ENCODE measurements at regions not wholly inside any gene's neighbourhood (a gene's known extent, or its start where the extent isn't known, plus 50 kb on each side); places are given as distances from the start of the nearest gene placed in this dataset.

DNA sequence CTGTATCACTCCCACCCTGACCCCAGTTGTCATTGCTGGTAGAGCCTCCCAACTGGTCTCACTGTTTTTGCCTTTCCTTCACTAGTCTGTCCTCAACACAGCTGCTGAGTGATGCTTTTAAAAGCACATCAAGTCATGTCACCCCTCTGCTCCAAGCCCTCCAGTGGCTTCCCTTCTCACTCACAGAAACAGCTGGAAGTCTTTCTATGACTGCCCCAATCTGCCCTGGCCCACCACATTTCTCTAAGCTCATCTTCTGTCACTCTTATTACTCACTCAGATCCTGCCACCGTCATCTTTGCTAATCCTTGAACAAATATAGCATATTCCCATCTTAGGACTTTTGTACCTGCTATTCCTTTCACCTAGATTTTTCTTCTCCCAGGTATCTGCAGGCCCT, 242.6 kb upstream of the RBBP8 start (continued):
- TF ChIP-seq, protein P1, sequence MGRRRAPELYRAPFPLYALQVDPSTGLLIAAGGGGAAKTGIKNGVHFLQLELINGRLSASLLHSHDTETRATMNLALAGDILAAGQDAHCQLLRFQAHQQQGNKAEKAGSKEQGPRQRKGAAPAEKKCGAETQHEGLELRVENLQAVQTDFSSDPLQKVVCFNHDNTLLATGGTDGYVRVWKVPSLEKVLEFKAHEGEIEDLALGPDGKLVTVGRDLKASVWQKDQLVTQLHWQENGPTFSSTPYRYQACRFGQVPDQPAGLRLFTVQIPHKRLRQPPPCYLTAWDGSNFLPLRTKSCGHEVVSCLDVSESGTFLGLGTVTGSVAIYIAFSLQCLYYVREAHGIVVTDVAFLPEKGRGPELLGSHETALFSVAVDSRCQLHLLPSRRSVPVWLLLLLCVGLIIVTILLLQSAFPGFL (CRISPR knock-in tag; IDR thresholded peaks at IDR 0.05; ENCODE audit: borderline replicate concordance): no peak
- TF ChIP-seq CDX4 (CRISPR knock-in tag; IDR thresholded peaks at IDR 0.05; ENCODE audit: borderline replicate concordance) (no peak), ZNF425 (CRISPR knock-in tag; conservative IDR thresholded peaks at IDR 0.05) (no peak), EMX1 (CRISPR knock-in tag; IDR thresholded peaks at IDR 0.05) (no peak), FOXJ3 (CRISPR knock-in tag; IDR thresholded peaks at IDR 0.05; ENCODE audit: borderline replicate concordance) (no peak), MXD4 (CRISPR knock-in tag; IDR thresholded peaks at IDR 0.05; ENCODE audit: borderline replicate concordance) (no peak), ATF6 (CRISPR knock-in tag; IDR thresholded peaks at IDR 0.05) (no peak)

DNA sequence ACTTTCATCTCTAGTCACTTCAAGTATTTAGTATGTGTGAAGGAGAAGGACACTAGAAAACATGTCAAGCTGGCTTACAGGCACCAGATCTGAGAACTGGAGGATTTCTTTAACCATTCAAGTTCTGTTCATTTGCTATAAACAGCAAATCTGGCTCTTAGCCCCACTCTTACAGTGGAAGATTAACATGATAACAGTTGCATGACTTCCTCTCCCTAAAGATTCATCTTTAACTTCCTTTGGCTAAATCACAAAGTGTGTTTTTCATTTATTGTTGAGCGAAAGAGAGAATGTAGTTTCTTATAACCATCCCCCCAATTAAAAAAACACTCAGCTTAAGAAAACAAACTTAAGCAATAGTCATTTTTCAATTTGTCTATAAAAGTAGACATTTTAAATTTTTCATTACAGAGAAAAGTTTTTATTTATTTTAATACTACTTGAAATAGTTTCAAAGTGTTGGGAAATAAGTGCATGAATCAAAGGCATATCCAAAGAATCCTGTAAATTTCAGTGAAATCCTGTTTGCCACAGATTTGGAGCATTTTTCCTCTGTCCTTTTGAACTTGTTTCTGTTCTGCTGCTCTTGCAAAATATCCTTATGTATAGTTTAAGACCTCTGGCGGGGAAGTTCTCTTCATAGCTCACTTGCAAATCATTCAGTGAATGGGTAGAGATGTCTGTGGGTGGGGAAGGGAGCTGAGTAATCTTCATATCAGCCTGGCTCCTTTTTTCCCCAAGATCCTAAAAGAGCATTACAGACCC, 241.0 kb upstream of the RBBP8 start:
- ChIA-PET POLR2A (no interaction called here), CTCF (no interaction called here)
- H3K36me3 Mint-ChIP-seq: peaks cover 2% of the 10 kb centered on the region
- no peak for DNase-seq (ENCODE audit: low spot score)
- peaks cover 1% of the 10 kb centered on the region; the same call in 1 of the 2 replicates for H3K27me3 Mint-ChIP-seq (ENCODE audit: low read depth)
- H3K4me1 Mint-ChIP-seq: peaks cover 20% of the 10 kb centered on the region
- no peaks in the 10 kb centered on the region for H3K9me3 Mint-ChIP-seq
- H3K4me3 Mint-ChIP-seq: no peak overlapping the region
- ATAC-seq: no peak
- no peak overlapping the region for H3K27ac Mint-ChIP-seq
- TF ChIP-seq SMAD3 (CRISPR knock-in tag; IDR thresholded peaks at IDR 0.05; ENCODE audit: borderline replicate concordance) (no peak), JUN (CRISPR knock-in tag; IDR thresholded peaks at IDR 0.05) (no peak), ZNF425 (CRISPR knock-in tag; conservative IDR thresholded peaks at IDR 0.05) (no peak), ESRRA (CRISPR knock-in tag; IDR thresholded peaks at IDR 0.05; ENCODE audit: borderline replicate concordance) (no peak), TCF7 (CRISPR knock-in tag; IDR thresholded peaks at IDR 0.05; ENCODE audit: low read depth) (no peak), FOXP4 (CRISPR knock-in tag; IDR thresholded peaks at IDR 0.05) (no peak), ATF2 (CRISPR knock-in tag; IDR thresholded peaks at IDR 0.05; ENCODE audit: borderline replicate concordance, low read depth) (no peak), FOXJ3 (CRISPR knock-in tag; IDR thresholded peaks at IDR 0.05; ENCODE audit: borderline replicate concordance) (no peak), ZNF317 (CRISPR knock-in tag; IDR thresholded peaks at IDR 0.05; ENCODE audit: borderline replicate concordance, low read depth) (no peak), ZMAT4 (CRISPR knock-in tag; IDR thresholded peaks at IDR 0.05) (no peak), TEAD4 (CRISPR knock-in tag; IDR thresholded peaks at IDR 0.05) (no peak), ELF4 (CRISPR knock-in tag; IDR thresholded peaks at IDR 0.05; ENCODE audit: low read depth) (no peak)
- TF ChIP-seq, protein P2, sequence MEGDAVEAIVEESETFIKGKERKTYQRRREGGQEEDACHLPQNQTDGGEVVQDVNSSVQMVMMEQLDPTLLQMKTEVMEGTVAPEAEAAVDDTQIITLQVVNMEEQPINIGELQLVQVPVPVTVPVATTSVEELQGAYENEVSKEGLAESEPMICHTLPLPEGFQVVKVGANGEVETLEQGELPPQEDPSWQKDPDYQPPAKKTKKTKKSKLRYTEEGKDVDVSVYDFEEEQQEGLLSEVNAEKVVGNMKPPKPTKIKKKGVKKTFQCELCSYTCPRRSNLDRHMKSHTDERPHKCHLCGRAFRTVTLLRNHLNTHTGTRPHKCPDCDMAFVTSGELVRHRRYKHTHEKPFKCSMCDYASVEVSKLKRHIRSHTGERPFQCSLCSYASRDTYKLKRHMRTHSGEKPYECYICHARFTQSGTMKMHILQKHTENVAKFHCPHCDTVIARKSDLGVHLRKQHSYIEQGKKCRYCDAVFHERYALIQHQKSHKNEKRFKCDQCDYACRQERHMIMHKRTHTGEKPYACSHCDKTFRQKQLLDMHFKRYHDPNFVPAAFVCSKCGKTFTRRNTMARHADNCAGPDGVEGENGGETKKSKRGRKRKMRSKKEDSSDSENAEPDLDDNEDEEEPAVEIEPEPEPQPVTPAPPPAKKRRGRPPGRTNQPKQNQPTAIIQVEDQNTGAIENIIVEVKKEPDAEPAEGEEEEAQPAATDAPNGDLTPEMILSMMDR (IDR thresholded peaks at IDR 0.05): no peak

Data from WTC11 (cell line).